Panc1 (cell line): ENCODE measurements at regions not wholly inside any gene's neighbourhood (a gene's known extent, or its start where the extent isn't known, plus 50 kb on each side); places are given as distances from the start of the nearest gene placed in this dataset.

ENCODE experiments used
- POLR2AphosphoS5 ChIP-seq: IDR thresholded peaks from 2 replicates; pipeline ENCODE4 v1.6.1; 2012; ENCODE audit warnings: mild to moderate bottlenecking, low read depth, low read length, moderate library complexity
- SIN3A ChIP-seq: IDR thresholded peaks from 2 replicates; pipeline ENCODE4 v1.6.1; 2012; ENCODE audit warnings: low read depth, mild to moderate bottlenecking, low read length, moderate library complexity, borderline replicate concordance; ENCODE audit not compliant: insufficient read depth
- TF ChIP-seq, protein P1 (sequence below): fragments of 450-650 bp; IDR thresholded peaks from 2 replicates; pipeline ENCODE4 v1.5.1; 2017; ENCODE audit warnings: mild to moderate bottlenecking
- TF ChIP-seq, protein P2 (sequence below), 2 experiments: IDR thresholded peaks; 2 replicates each; pipeline ENCODE4 v1.6.1; 2011 to 2012; ENCODE audit warnings: low read depth in 2 of 2, control low read depth in 1 of 2, low read length in 1 of 2, mild to moderate bottlenecking in 1 of 2, moderate library complexity in 1 of 2; ENCODE audit not compliant: insufficient read depth in 1 of 2

DNA sequence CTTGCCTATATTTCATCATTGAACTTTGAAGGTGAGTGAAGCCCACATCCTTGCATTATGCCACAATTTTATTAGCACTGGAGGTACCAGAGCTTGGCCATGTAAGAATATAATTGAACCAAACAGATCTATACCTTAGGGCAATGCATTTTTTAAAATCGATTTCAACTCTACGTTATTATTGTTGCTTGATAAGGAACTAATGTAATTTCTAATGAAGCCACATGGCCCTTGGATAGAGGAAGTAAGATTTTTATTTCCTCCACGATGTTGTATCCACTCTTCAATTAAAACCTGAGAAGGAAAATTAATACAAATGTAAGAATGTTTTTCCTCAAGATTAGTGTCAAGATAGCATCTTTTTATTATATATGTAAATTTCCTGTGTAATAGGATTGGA is 370.0 kb upstream of the EEF2KMT start:
- TF ChIP-seq, protein P1, sequence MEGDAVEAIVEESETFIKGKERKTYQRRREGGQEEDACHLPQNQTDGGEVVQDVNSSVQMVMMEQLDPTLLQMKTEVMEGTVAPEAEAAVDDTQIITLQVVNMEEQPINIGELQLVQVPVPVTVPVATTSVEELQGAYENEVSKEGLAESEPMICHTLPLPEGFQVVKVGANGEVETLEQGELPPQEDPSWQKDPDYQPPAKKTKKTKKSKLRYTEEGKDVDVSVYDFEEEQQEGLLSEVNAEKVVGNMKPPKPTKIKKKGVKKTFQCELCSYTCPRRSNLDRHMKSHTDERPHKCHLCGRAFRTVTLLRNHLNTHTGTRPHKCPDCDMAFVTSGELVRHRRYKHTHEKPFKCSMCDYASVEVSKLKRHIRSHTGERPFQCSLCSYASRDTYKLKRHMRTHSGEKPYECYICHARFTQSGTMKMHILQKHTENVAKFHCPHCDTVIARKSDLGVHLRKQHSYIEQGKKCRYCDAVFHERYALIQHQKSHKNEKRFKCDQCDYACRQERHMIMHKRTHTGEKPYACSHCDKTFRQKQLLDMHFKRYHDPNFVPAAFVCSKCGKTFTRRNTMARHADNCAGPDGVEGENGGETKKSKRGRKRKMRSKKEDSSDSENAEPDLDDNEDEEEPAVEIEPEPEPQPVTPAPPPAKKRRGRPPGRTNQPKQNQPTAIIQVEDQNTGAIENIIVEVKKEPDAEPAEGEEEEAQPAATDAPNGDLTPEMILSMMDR, result no peak
- TF ChIP-seq POLR2AphosphoS5, result no peak
- TF ChIP-seq, protein P2, sequence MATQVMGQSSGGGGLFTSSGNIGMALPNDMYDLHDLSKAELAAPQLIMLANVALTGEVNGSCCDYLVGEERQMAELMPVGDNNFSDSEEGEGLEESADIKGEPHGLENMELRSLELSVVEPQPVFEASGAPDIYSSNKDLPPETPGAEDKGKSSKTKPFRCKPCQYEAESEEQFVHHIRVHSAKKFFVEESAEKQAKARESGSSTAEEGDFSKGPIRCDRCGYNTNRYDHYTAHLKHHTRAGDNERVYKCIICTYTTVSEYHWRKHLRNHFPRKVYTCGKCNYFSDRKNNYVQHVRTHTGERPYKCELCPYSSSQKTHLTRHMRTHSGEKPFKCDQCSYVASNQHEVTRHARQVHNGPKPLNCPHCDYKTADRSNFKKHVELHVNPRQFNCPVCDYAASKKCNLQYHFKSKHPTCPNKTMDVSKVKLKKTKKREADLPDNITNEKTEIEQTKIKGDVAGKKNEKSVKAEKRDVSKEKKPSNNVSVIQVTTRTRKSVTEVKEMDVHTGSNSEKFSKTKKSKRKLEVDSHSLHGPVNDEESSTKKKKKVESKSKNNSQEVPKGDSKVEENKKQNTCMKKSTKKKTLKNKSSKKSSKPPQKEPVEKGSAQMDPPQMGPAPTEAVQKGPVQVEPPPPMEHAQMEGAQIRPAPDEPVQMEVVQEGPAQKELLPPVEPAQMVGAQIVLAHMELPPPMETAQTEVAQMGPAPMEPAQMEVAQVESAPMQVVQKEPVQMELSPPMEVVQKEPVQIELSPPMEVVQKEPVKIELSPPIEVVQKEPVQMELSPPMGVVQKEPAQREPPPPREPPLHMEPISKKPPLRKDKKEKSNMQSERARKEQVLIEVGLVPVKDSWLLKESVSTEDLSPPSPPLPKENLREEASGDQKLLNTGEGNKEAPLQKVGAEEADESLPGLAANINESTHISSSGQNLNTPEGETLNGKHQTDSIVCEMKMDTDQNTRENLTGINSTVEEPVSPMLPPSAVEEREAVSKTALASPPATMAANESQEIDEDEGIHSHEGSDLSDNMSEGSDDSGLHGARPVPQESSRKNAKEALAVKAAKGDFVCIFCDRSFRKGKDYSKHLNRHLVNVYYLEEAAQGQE (IDR thresholded peaks at IDR 0.05; ENCODE audit: insufficient read depth in 1 of 2, low read depth in 2 of 2, low read length in 1 of 2), result no peak
- no peak for TF ChIP-seq SIN3A
